ENCODE measurements at regions not wholly inside any gene's neighbourhood (a gene's known extent, or its start where the extent isn't known, plus 50 kb on each side); places are given as distances from the start of the nearest gene placed in this dataset.

DNA sequence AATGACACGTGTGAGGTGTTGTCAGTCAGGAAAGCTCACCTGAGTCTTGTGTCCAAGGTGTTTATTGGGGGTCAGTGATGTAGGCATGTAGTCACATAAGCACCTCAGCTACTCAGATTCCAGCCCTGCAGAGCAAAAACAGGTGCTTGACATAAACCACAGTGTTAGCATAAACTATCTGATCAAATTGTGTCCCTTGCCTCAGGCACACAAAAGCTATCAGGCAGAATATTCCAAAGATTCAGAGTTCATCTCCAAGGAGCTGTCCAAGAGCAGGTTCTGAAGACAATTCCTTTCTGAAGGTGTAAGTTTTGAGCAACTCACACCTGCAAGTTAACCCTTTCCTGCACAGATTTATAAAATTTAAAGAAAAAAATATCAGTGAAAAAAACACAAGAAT is 102.2 kb upstream of the ITGA1 start:
- Histone ChIP-seq H3K27ac (ENCODE audit: control insufficient read depth, insufficient read depth) (no peak overlapping the region), H3K9me3 (replicated peaks; ENCODE audit: control insufficient read depth, insufficient read depth, low read length) (no peaks in the 10 kb centered on the region), H2AFZ (ENCODE audit: control insufficient read depth, low read depth, low read length) (no peak overlapping the region), H3K4me1 (ENCODE audit: control insufficient read depth, insufficient read depth, low read length) (no peaks in the 10 kb centered on the region), H3K9ac (ENCODE audit: control insufficient read depth, insufficient read depth, low read length) (no peak overlapping the region), H3K79me2 (ENCODE audit: control insufficient read depth, insufficient read depth, low read length) (no peaks in the 10 kb centered on the region), H4K20me1 (ENCODE audit: control insufficient read depth, insufficient read depth) (no peaks in the 10 kb centered on the region), H3K36me3 (ENCODE audit: control insufficient read depth in 2 of 2, insufficient read depth in 2 of 2, low read length in 1 of 2) (no peaks in the 10 kb centered on the region), H3K4me3 (no peak overlapping the region), H3K27me3 (replicated peaks in 1 of 2; ENCODE audit: control insufficient read depth in 2 of 2, insufficient read depth in 2 of 2, low read length in 1 of 2) (no peaks in the 10 kb centered on the region), H3K4me2 (ENCODE audit: control insufficient read depth, insufficient read depth) (no peak overlapping the region)
- WGBS (ENCODE audit: insufficient coverage, insufficient replicate concordance, low lambda C conversion rate, missing lambda C conversion rate): 0% methylated on average over 1 of the region's 1 CpG
- ChIA-PET RAD21 (ENCODE audit: unreplicated experiment) (interaction anchor here (1.1 kb wide), 1 partner anchor 230 kb away, joined by 3 read pairs; no protein-coding TSS in a partner anchor), SMC1A (ENCODE audit: uncharacterized antibody, unreplicated experiment) (no interaction called here), CTCF (interaction anchor here (0.6 kb wide), 1 partner anchor 1093 kb away, joined by 4 read pairs; no protein-coding TSS in a partner anchor), POLR2A (interaction anchor here (0.5 kb wide), 1 partner anchor 252 kb away, joined by 3 read pairs; no protein-coding TSS in a partner anchor)
- TF ChIP-seq WRNIP1 (IDR thresholded peaks at IDR 0.05; ENCODE audit: borderline replicate concordance, low read depth, low read length): no peak
- TF ChIP-seq, protein P1, sequence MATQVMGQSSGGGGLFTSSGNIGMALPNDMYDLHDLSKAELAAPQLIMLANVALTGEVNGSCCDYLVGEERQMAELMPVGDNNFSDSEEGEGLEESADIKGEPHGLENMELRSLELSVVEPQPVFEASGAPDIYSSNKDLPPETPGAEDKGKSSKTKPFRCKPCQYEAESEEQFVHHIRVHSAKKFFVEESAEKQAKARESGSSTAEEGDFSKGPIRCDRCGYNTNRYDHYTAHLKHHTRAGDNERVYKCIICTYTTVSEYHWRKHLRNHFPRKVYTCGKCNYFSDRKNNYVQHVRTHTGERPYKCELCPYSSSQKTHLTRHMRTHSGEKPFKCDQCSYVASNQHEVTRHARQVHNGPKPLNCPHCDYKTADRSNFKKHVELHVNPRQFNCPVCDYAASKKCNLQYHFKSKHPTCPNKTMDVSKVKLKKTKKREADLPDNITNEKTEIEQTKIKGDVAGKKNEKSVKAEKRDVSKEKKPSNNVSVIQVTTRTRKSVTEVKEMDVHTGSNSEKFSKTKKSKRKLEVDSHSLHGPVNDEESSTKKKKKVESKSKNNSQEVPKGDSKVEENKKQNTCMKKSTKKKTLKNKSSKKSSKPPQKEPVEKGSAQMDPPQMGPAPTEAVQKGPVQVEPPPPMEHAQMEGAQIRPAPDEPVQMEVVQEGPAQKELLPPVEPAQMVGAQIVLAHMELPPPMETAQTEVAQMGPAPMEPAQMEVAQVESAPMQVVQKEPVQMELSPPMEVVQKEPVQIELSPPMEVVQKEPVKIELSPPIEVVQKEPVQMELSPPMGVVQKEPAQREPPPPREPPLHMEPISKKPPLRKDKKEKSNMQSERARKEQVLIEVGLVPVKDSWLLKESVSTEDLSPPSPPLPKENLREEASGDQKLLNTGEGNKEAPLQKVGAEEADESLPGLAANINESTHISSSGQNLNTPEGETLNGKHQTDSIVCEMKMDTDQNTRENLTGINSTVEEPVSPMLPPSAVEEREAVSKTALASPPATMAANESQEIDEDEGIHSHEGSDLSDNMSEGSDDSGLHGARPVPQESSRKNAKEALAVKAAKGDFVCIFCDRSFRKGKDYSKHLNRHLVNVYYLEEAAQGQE (IDR thresholded peaks at IDR 0.05; ENCODE audit: low read depth, low read length): peak; percentile 44; the same call in 1 of the 2 replicates
- no peak for ATAC-seq
- in situ Hi-C loops (cut with MboI): no loop called here
- intact Hi-C loops (cut with micrococcal nuclease; ENCODE audit: unreplicated experiment): no loop called here
- no peak for DNase-seq (ENCODE audit: low read depth, low spot score)
- no peak for FAIRE-seq
- no TSS peak for BruUV-seq (replicated peaks)

DNA sequence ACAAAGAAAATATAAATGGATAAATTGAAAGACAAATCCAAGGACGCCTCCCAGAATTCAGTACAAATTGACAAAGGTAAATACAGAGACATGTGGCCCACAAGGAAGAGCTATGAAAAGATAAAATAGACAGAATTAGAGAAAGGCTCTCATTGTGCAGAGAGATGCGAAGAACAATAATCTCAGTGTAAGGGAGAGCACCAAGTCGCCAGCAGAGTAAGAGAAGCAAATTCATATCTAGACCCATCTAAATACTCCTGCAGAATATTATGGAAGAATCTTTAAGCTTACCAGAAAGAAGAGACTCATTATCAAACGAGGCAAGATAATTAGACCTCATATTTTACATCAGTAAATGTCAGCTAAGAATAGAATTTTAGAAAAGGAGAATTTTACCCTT is 101.7 kb upstream of the ITGA1 start:
- Histone ChIP-seq H4K20me1 (ENCODE audit: control insufficient read depth, insufficient read depth) (no peaks in the 10 kb centered on the region), H3K36me3 (ENCODE audit: control insufficient read depth in 2 of 2, insufficient read depth in 2 of 2, low read length in 1 of 2) (no peaks in the 10 kb centered on the region), H3K9ac (ENCODE audit: control insufficient read depth, insufficient read depth, low read length) (no peak overlapping the region), H3K9me3 (replicated peaks; ENCODE audit: control insufficient read depth, insufficient read depth, low read length) (no peaks in the 10 kb centered on the region), H3K4me1 (ENCODE audit: control insufficient read depth, insufficient read depth, low read length) (no peaks in the 10 kb centered on the region), H3K4me2 (ENCODE audit: control insufficient read depth, insufficient read depth) (no peak overlapping the region), H2AFZ (ENCODE audit: control insufficient read depth, low read depth, low read length) (no peak overlapping the region), H3K4me3 (no peak overlapping the region), H3K79me2 (ENCODE audit: control insufficient read depth, insufficient read depth, low read length) (no peaks in the 10 kb centered on the region), H3K27ac (ENCODE audit: control insufficient read depth, insufficient read depth) (no peak overlapping the region), H3K27me3 (replicated peaks in 1 of 2; ENCODE audit: control insufficient read depth in 2 of 2, insufficient read depth in 2 of 2, low read length in 1 of 2) (no peaks in the 10 kb centered on the region)
- DNase-seq (ENCODE audit: low read depth, low spot score): no peak
- in situ Hi-C loops (cut with MboI) (no loop called here), intact Hi-C loops (cut with micrococcal nuclease; ENCODE audit: unreplicated experiment) (no loop called here)
- POLR2A ChIA-PET: interaction anchor here (0.5 kb wide), 1 partner anchor 251 kb away, joined by 3 read pairs; no protein-coding TSS in a partner anchor
- CTCF ChIA-PET: interaction anchor here (0.6 to 0.7 kb wide), 2 partner anchors 22 to 1094 kb away, joined by 3 to 4 read pairs; no protein-coding TSS in a partner anchor
- SMC1A ChIA-PET (ENCODE audit: uncharacterized antibody, unreplicated experiment): no interaction called here
- FAIRE-seq: no peak
- BruUV-seq (replicated peaks): no TSS peak
- no peak for ATAC-seq
- RAD21 ChIA-PET (ENCODE audit: unreplicated experiment): interaction anchor here (1.1 kb wide), 1 partner anchor 230 kb away, joined by 3 read pairs; no protein-coding TSS in a partner anchor
- WGBS (ENCODE audit: insufficient coverage, insufficient replicate concordance, low lambda C conversion rate, missing lambda C conversion rate): 42% methylated on average over 4 of the region's 4 CpGs
- no peak for TF ChIP-seq RELA (IDR thresholded peaks at IDR 0.05; ENCODE audit: borderline replicate concordance, partially characterized antibody)
- TF ChIP-seq IRF4 (IDR thresholded peaks at IDR 0.05; ENCODE audit: low read depth, low read length): no peak
- no peak for TF ChIP-seq TARDBP (IDR thresholded peaks at IDR 0.05; ENCODE audit: borderline replicate concordance)
- TF ChIP-seq, protein P2, sequence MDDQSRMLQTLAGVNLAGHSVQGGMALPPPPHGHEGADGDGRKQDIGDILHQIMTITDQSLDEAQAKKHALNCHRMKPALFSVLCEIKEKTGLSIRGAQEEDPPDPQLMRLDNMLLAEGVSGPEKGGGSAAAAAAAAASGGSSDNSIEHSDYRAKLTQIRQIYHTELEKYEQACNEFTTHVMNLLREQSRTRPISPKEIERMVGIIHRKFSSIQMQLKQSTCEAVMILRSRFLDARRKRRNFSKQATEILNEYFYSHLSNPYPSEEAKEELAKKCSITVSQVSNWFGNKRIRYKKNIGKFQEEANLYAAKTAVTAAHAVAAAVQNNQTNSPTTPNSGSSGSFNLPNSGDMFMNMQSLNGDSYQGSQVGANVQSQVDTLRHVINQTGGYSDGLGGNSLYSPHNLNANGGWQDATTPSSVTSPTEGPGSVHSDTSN (IDR thresholded peaks at IDR 0.05; ENCODE audit: insufficient replicate concordance, low read depth, low read length): no peak
- TF ChIP-seq, protein P3, sequence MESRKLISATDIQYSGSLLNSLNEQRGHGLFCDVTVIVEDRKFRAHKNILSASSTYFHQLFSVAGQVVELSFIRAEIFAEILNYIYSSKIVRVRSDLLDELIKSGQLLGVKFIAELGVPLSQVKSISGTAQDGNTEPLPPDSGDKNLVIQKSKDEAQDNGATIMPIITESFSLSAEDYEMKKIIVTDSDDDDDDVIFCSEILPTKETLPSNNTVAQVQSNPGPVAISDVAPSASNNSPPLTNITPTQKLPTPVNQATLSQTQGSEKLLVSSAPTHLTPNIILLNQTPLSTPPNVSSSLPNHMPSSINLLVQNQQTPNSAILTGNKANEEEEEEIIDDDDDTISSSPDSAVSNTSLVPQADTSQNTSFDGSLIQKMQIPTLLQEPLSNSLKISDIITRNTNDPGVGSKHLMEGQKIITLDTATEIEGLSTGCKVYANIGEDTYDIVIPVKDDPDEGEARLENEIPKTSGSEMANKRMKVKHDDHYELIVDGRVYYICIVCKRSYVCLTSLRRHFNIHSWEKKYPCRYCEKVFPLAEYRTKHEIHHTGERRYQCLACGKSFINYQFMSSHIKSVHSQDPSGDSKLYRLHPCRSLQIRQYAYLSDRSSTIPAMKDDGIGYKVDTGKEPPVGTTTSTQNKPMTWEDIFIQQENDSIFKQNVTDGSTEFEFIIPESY (IDR thresholded peaks at IDR 0.05): no peak
